MCF 10A (cell line): ENCODE measurements at regions not wholly inside any gene's neighbourhood (a gene's known extent, or its start where the extent isn't known, plus 50 kb on each side); places are given as distances from the start of the nearest gene placed in this dataset.

Experiments
- BruUV-seq: library from RNA; stranded (reverse); fragments of 400-500 nt; replicated peaks from 2 replicates; lab custom pipeline; 2021; lab: Mats Ljungman, UMichigan
- CTCF ChIA-PET: fragments of 300-600 bp; sonication (Branson Sonifier 250); formaldehyde crosslinking; extraction: SDS; loops from one replicate; lab custom pipeline; 2021; ENCODE audit warnings: antibody characterized with exemption, inconsistent platforms; lab: Yijun Ruan, JAX
- POLR2A ChIA-PET: fragments of 300-600, 350-650 bp; sonication (Branson Sonifier 250); formaldehyde crosslinking; extraction: SDS; loops from one replicate; lab custom pipeline; 2020; ENCODE audit warnings: antibody characterized with exemption, inconsistent platforms; lab: Yijun Ruan, JAX
- DNase-seq: peaks from one replicate; pipeline ENCODE4 v3.0.0-alpha.2; 2018; ENCODE audit not compliant: unreplicated experiment
- H3K27ac Mint-ChIP-seq: one replicate; pipeline ENCODE4 v1.8.0; 2022; ENCODE audit warnings: mild to moderate bottlenecking, low read depth, mixed read lengths; ENCODE audit not compliant: unreplicated experiment
- H3K27me3 Mint-ChIP-seq: one replicate; pipeline ENCODE4 v1.8.0; 2022; ENCODE audit warnings: mixed read lengths; ENCODE audit not compliant: insufficient read depth, unreplicated experiment
- H3K36me3 Mint-ChIP-seq: one replicate; pipeline ENCODE4 v1.8.0; 2022; ENCODE audit warnings: mild to moderate bottlenecking, moderate library complexity, mixed read lengths; ENCODE audit not compliant: insufficient read depth, unreplicated experiment
- H3K4me1 Mint-ChIP-seq: one replicate; pipeline ENCODE4 v1.8.0; 2022; ENCODE audit warnings: mixed read lengths; ENCODE audit not compliant: insufficient read depth, unreplicated experiment
- H3K4me3 Mint-ChIP-seq: one replicate; pipeline ENCODE4 v1.8.0; 2022; ENCODE audit warnings: mild to moderate bottlenecking, moderate library complexity, mixed read lengths; ENCODE audit not compliant: unreplicated experiment
- H3K9me3 Mint-ChIP-seq: one replicate; pipeline ENCODE4 v1.8.0; 2022; ENCODE audit warnings: mixed read lengths; ENCODE audit not compliant: unreplicated experiment
- CTCF ChIP-seq: fragments of 200-600 bp; IDR thresholded peaks from one replicate; pipeline ENCODE4 v1.8.0; 2022; ENCODE audit warnings: antibody characterized with exemption, mild to moderate bottlenecking; ENCODE audit not compliant: unreplicated experiment
- intact Hi-C: fragments of 100-400 bp; cut with micrococcal nuclease; formaldehyde crosslinking; loops from 2 replicates; pipeline ENCODE4 v1.14.1; 2022

- Mint-ChIP-seq H3K9me3 (peaks cover 61% of the 10 kb centered on the region), H3K4me1 (no peaks in the 10 kb centered on the region)
- CTCF ChIA-PET, result no interaction called here
Measured at GRCh38 chr20:24393903-24394302, 75.5 kb upstream of the SYNDIG1 start.

GRCh38 chr20:24392612-24393011, 76.8 kb upstream of the SYNDIG1 start:
- H3K4me1 Mint-ChIP-seq, result no peaks in the 10 kb centered on the region
- peaks cover 53% of the 10 kb centered on the region for H3K9me3 Mint-ChIP-seq
- BruUV-seq, result no TSS peak
- CTCF ChIA-PET, result no interaction called here
- intact Hi-C loops, result no loop called here
- H3K27me3 Mint-ChIP-seq, result no peaks in the 10 kb centered on the region
- no peak for DNase-seq
- H3K36me3 Mint-ChIP-seq, result no peaks in the 10 kb centered on the region
- H3K4me3 Mint-ChIP-seq, result no peak overlapping the region
- no peak overlapping the region for H3K27ac Mint-ChIP-seq
- no peak for TF ChIP-seq CTCF
- POLR2A ChIA-PET, result no interaction called here

More at GRCh38 chr20:24393903-24394302, 75.5 kb upstream of the SYNDIG1 start:
- DNase-seq, result no peak
- no peak overlapping the region for H3K27ac Mint-ChIP-seq
- H3K4me3 Mint-ChIP-seq, result no peak overlapping the region
- H3K36me3 Mint-ChIP-seq, result no peaks in the 10 kb centered on the region
- BruUV-seq, result no TSS peak
- no peak for TF ChIP-seq CTCF
- H3K27me3 Mint-ChIP-seq, result no peaks in the 10 kb centered on the region
- POLR2A ChIA-PET, result no interaction called here
- intact Hi-C loops, result no loop called here

GRCh38 chr20:24389686-24390085, 79.7 kb upstream of the SYNDIG1 start:
- intact Hi-C loops, result no loop called here
- TF ChIP-seq CTCF, result no peak
- no peaks in the 10 kb centered on the region for H3K36me3 Mint-ChIP-seq
- BruUV-seq, result no TSS peak
- H3K9me3 Mint-ChIP-seq, result peaks cover 49% of the 10 kb centered on the region
- H3K27ac Mint-ChIP-seq, result no peak overlapping the region
- no peak for DNase-seq
- POLR2A ChIA-PET, result no interaction called here
- no peaks in the 10 kb centered on the region for H3K4me1 Mint-ChIP-seq
- no peak overlapping the region for H3K4me3 Mint-ChIP-seq
- no peaks in the 10 kb centered on the region for H3K27me3 Mint-ChIP-seq
- CTCF ChIA-PET, result no interaction called here

GRCh38 chr20:24388828-24389380, 80.5 kb upstream of the SYNDIG1 start:
- Mint-ChIP-seq H3K36me3 (no peaks in the 10 kb centered on the region), H3K4me3 (no peak overlapping the region), H3K27ac (no peak overlapping the region), H3K4me1 (no peaks in the 10 kb centered on the region), H3K9me3 (peaks cover 52% of the 10 kb centered on the region), H3K27me3 (no peaks in the 10 kb centered on the region)
- TF ChIP-seq CTCF, result no peak
- intact Hi-C loops, result no loop called here
- no TSS peak for BruUV-seq
- no peak for DNase-seq
- ChIA-PET POLR2A (no interaction called here), CTCF (no interaction called here)
